ENCODE measurements at regions not wholly inside any gene's neighbourhood (a gene's known extent, or its start where the extent isn't known, plus 50 kb on each side); places are given as distances from the start of the nearest gene placed in this dataset.

GRCh38 chr3:72573051-72573450 is 275.2 kb downstream of the SHQ1 start:
- no peak for ATAC-seq
- whole genome bisulfite sequencing, 2 donors: 88 to 92% methylated on average over 13 of the region's 13 CpGs
- no peak for FAIRE-seq

DNA sequence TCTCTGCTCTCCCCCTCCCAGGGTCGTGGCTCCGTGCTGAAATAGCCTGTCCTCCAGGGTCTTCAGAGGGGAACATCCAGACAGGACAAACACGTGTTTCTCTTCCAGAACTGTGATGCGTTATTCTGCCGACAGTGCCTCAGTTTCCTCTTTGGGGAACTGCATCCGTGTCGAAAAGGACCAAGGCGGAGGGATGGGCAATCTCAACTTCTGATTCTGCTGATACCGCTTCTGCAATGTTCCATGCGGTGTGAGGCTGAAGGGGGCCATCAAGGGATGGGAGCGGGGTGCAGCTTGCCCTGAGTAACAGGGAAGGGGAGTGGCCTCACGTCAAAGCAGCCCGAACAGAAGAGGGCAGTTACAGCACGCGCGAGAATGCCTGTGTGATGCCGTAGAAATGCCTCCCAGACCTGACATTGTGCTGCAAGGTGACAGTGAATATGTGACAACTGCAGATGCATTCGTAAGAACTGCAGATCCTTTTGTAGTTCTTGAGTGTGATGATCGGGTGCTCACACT is 275.7 kb downstream of the SHQ1 start:
- no peak for TF ChIP-seq CTCF (IDR thresholded peaks at IDR 0.05)
- H3K9me3 ChIP-seq: no peaks in the 10 kb centered on the region
- DNase-seq (no peak), ATAC-seq (no peak), FAIRE-seq (no peak)
- intact Hi-C loops (cut with DNase I): no loop called here
- peaks cover 0 to 5% (median 0%) of the 10 kb centered on the region in 3 donors for H3K4me1 ChIP-seq
- H3K27me3 ChIP-seq: no peaks in the 10 kb centered on the region
- 89 to 90% methylated on average over 19 of the region's 19 CpGs for WGBS, 2 donors
- H3K27ac ChIP-seq: no peak overlapping the region
- H3K4me3 ChIP-seq: no peak overlapping the region
- no peaks in the 10 kb centered on the region for H3K36me3 ChIP-seq

More at GRCh38 chr3:72573051-72573450, 275.2 kb downstream of the SHQ1 start:
- H3K4me1 ChIP-seq: peaks cover 0 to 5% (median 0%) of the 10 kb centered on the region in 3 donors
- no peak for TF ChIP-seq CTCF (IDR thresholded peaks at IDR 0.05)
- H3K4me3 ChIP-seq: no peak overlapping the region
- no peak for DNase-seq
- no peak overlapping the region for H3K27ac ChIP-seq
- no peaks in the 10 kb centered on the region for H3K27me3 ChIP-seq
- H3K36me3 ChIP-seq: no peaks in the 10 kb centered on the region
- H3K9me3 ChIP-seq: no peaks in the 10 kb centered on the region
- intact Hi-C loops (cut with DNase I): no loop called here

- 76 to 78% methylated on average over 13 of the region's 13 CpGs for WGBS, 2 donors
- no peaks in the 10 kb centered on the region for H3K27me3 ChIP-seq
- H3K27ac ChIP-seq: no peak overlapping the region
- no peaks in the 10 kb centered on the region for H3K36me3 ChIP-seq
- H3K4me1 ChIP-seq: peaks cover 0 to 5% (median 0%) of the 10 kb centered on the region in 3 donors
- ATAC-seq: peak in 1 of 4 donors; percentile 13
- no peak for TF ChIP-seq CTCF (IDR thresholded peaks at IDR 0.05)
- intact Hi-C loops (cut with DNase I): no loop called here
- no peak for DNase-seq
- FAIRE-seq: no peak
- no peaks in the 10 kb centered on the region for H3K9me3 ChIP-seq
- no peak overlapping the region for H3K4me3 ChIP-seq
These were observed 276.6 kb downstream of the SHQ1 start for GRCh38 chr3:72571638-72572114.

DNA sequence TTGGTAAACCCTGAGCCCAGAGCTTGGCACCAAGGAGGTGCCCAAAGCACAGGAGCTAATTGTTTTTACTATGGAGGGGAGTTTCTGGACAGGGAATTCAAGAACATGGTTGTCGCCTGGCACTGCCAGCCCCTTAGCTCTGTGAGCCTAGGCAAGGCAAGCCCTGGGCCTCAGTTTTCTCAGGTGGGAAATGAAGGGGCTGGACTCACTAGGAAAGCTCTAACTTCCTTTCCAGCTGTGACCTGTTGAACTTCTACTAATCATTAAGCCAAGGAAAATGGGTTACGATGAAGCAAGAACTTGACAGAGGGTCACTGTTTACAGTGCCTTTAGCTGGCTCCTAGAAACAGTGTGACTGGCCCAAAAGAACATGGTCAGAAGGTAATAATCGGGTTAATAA is 277.2 kb downstream of the SHQ1 start:
- H3K4me1 ChIP-seq: peaks cover 0 to 5% (median 0%) of the 10 kb centered on the region in 3 donors
- ATAC-seq: peak; percentile 71 to 84 (median 78)
- no peaks in the 10 kb centered on the region for H3K36me3 ChIP-seq
- no peak overlapping the region for H3K27ac ChIP-seq
- H3K9me3 ChIP-seq: no peaks in the 10 kb centered on the region
- TF ChIP-seq CTCF (IDR thresholded peaks at IDR 0.05): no peak
- H3K27me3 ChIP-seq: no peaks in the 10 kb centered on the region
- intact Hi-C loops (cut with DNase I): no loop called here
- DNase-seq: no peak
- H3K4me3 ChIP-seq: no peak overlapping the region
- no peak for FAIRE-seq
- 61% methylated on average over 3 of the region's 3 CpGs for WGBS, 2 donors

DNA sequence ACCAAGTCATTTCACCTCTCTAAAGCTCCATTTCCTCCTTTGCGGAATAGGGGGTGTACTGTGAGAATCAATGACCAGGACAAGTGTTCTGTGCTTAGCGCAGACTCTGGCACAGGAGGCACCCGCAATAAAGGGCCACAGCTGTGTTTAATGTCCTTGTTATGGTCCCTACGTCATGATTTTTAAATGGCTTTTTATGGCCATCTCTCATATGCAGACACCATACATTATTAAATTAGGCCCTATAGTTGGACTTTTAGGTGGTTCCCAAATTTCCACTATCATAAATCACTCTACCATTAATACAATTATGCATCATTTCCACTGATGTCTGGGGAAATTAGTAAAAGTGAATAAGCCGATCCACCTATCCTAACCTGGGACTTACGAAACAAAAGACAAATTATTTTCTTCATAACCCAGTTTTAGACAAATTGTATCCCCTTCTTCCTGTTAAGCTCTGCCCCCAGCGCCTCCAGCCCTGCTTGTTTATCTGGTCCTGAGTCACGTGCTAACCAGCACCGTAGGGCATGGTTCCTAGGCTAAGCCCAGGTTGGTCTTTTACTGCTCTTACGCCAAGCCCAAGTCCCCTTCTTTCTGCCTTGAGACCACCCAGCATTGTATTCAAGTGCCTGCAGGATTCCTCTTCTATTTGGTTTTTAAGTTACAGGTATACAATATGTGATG is 278.3 kb downstream of the SHQ1 start:
- intact Hi-C loops (cut with DNase I): no loop called here
- no peak overlapping the region for H3K27ac ChIP-seq
- ATAC-seq: no peak
- no peak for FAIRE-seq
- H3K36me3 ChIP-seq: no peaks in the 10 kb centered on the region
- 95 to 97% methylated on average over 10 of the region's 10 CpGs for WGBS, 2 donors
- TF ChIP-seq CTCF (IDR thresholded peaks at IDR 0.05): no peak
- peaks cover 0 to 5% (median 0%) of the 10 kb centered on the region in 3 donors for H3K4me1 ChIP-seq
- H3K4me3 ChIP-seq: no peak overlapping the region
- no peaks in the 10 kb centered on the region for H3K27me3 ChIP-seq
- H3K9me3 ChIP-seq: no peaks in the 10 kb centered on the region
- DNase-seq: no peak
